OCI-LY3 (cell line): ENCODE measurements at regions not wholly inside any gene's neighbourhood (a gene's known extent, or its start where the extent isn't known, plus 50 kb on each side); places are given as distances from the start of the nearest gene placed in this dataset.

Source experiments
- H2AFZ ChIP-seq: fragments of 200-600, 300-600 bp; shearing (Covaris generic); 2 replicates; pipeline ENCODE4 v1.6.0; 2014; ENCODE audit warnings: antibody characterized with exemption, low read depth, low read length
- H3K27ac ChIP-seq: fragments of 200-600, 300-600 bp; sonication (generic); 2 replicates; pipeline ENCODE4 v1.5.1; 2014; ENCODE audit warnings: mild to moderate bottlenecking, low read length, moderate library complexity, mixed read lengths
- H3K27me3 ChIP-seq: fragments of 200-600, 300-600 bp; sonication (generic); 2 replicates; pipeline ENCODE4 v1.6.1; 2014; ENCODE audit warnings: low read depth, low read length, mixed read lengths
- H3K36me3 ChIP-seq: fragments of 200-600, 300-600 bp; sonication (generic); replicated peaks from 2 replicates; pipeline ENCODE3; 2014; ENCODE audit warnings: low read depth, low read length, mixed read lengths
- H3K4me1 ChIP-seq: fragments of 300-600, 200-600 bp; sonication (generic); 2 replicates; pipeline ENCODE4 v1.6.1; 2014; ENCODE audit warnings: low read length, mixed read lengths
- H3K4me2 ChIP-seq: fragments of 200-600, 300-600 bp; sonication (generic); 2 replicates; pipeline ENCODE4 v1.6.1; 2014; ENCODE audit warnings: low read length, mixed read lengths
- H3K4me3 ChIP-seq: fragments of 300-600, 200-600 bp; sonication (generic); 2 replicates; pipeline ENCODE4 v1.5.1; 2014; ENCODE audit warnings: antibody characterized with exemption, mild to moderate bottlenecking, low read length, moderate library complexity
- H3K79me2 ChIP-seq: fragments of 300-600, 200-600 bp; shearing (Covaris generic); 2 replicates; pipeline ENCODE4 v1.6.1; 2014; ENCODE audit warnings: mild to moderate bottlenecking, low read length, mixed read lengths
- H3K9ac ChIP-seq: fragments of 300-600, 200-600 bp; shearing (Covaris generic); 2 replicates; pipeline ENCODE4 v1.6.0; 2014; ENCODE audit warnings: mild to moderate bottlenecking, low read length, moderate library complexity
- H3K9me3 ChIP-seq: fragments of 200-600, 300-600 bp; shearing (Covaris generic); 2 replicates; pipeline ENCODE4 v1.6.1; 2014; ENCODE audit warnings: low read length, mixed read lengths; ENCODE audit not compliant: insufficient read depth
- H4K20me1 ChIP-seq: fragments of 200-600, 300-600 bp; sonication (generic); 2 replicates; pipeline ENCODE4 v1.6.1; 2016; ENCODE audit warnings: low read length, mixed read lengths; ENCODE audit not compliant: insufficient read depth
- EZH2phosphoT487 ChIP-seq: fragments of 200-600 bp; shearing (Covaris generic); IDR thresholded peaks from 2 replicates; pipeline ENCODE4 v1.6.1; 2018; ENCODE audit warnings: antibody characterized with exemption, mixed run types, low read depth
- TF ChIP-seq, protein P1 (sequence below): fragments of 200-600, 300-600 bp; sonication (generic); IDR thresholded peaks from 2 replicates; pipeline ENCODE4 v1.5.1; 2014; ENCODE audit warnings: antibody characterized with exemption, low read length, low read depth

DNA sequence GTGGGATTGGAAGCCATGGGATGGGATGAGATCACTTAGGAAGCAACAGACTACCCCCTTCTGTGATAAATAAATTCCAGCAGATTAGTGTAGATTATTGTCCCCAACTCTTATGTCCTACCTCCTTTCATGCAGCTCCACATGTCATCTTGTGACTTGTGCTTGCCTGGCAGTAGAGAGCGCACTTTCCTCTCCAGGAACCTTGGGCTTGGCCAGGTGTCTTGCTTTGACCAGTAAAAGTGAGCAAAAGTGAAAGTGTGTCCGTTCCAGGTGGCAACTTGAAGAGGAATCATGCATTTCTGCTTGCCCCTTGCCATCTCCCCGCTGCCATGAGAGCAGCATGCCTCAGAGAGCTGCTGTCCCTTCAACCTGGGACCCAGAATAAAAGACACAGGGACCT lies 122.9 kb upstream of the ERG start:
- no peak overlapping the region for H3K4me3 ChIP-seq
- no peak overlapping the region for H3K9ac ChIP-seq
- H2AFZ ChIP-seq: no peak overlapping the region
- no peaks in the 10 kb centered on the region for H3K4me1 ChIP-seq
- no peaks in the 10 kb centered on the region for H4K20me1 ChIP-seq
- no peak overlapping the region for H3K27ac ChIP-seq
- 0 out of 2 replicates have a peak overlapping the region, but pooled peaks have one; percentile 12 for H3K4me2 ChIP-seq
- no peaks in the 10 kb centered on the region for H3K27me3 ChIP-seq
- H3K36me3 ChIP-seq: no peaks in the 10 kb centered on the region
- no peaks in the 10 kb centered on the region for H3K79me2 ChIP-seq
- H3K9me3 ChIP-seq: no peaks in the 10 kb centered on the region
- no peak for TF ChIP-seq EZH2phosphoT487
- TF ChIP-seq, protein P1, sequence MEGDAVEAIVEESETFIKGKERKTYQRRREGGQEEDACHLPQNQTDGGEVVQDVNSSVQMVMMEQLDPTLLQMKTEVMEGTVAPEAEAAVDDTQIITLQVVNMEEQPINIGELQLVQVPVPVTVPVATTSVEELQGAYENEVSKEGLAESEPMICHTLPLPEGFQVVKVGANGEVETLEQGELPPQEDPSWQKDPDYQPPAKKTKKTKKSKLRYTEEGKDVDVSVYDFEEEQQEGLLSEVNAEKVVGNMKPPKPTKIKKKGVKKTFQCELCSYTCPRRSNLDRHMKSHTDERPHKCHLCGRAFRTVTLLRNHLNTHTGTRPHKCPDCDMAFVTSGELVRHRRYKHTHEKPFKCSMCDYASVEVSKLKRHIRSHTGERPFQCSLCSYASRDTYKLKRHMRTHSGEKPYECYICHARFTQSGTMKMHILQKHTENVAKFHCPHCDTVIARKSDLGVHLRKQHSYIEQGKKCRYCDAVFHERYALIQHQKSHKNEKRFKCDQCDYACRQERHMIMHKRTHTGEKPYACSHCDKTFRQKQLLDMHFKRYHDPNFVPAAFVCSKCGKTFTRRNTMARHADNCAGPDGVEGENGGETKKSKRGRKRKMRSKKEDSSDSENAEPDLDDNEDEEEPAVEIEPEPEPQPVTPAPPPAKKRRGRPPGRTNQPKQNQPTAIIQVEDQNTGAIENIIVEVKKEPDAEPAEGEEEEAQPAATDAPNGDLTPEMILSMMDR: no peak; the same call in 1 of the 2 replicates

DNA sequence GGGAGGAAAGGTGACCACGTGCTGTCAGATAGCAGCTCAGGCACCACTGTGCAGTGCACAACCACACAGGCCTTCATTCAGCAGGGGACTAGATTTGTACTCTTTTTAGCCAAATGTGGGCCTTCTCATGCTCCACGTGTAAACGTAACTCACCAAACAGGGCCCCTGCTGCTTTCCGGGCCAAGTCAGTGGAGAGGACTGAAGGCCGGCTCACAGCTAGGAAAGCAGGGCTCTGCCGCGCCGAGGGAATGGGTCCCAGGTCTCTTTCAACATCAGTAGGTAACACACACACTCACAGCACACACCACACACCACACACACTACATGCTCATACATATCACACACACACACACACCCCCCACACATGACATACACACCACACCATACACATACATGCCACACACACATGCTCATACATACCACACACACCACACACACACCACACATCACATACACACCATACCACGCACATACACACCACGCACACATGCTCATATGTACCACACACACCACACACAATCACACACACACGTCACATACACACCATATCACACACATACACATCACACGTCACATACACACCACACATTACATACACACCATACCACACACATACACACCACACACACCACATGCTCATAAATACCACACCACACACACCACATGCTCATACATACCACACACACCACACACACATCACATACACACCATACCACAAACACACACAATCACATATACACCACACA lies 124.0 kb upstream of the ERG start:
- no peak overlapping the region for H2AFZ ChIP-seq
- no peaks in the 10 kb centered on the region for H3K4me1 ChIP-seq
- TF ChIP-seq, protein P1: no peak
- TF ChIP-seq EZH2phosphoT487: no peak
- H3K9me3 ChIP-seq: no peaks in the 10 kb centered on the region
- no peaks in the 10 kb centered on the region for H3K79me2 ChIP-seq
- no peaks in the 10 kb centered on the region for H3K27me3 ChIP-seq
- no peaks in the 10 kb centered on the region for H3K36me3 ChIP-seq
- no peak overlapping the region for H3K9ac ChIP-seq
- no peak overlapping the region for H3K4me3 ChIP-seq
- no peaks in the 10 kb centered on the region for H4K20me1 ChIP-seq
- H3K4me2 ChIP-seq: no peak overlapping the region
- H3K27ac ChIP-seq: no peak overlapping the region

DNA sequence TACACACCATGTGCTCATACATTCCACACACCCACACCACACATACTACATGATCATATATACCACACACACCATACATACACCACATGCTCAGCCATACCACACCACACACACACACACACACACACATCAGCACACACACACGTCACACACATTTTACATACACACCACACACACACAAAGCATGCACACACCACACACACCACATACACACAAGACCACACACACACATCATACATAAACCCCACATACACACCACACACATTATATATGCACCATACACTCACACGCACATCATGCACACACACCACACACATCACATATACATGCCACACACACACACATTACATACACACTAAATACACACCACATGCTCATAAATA lies 124.5 kb upstream of the ERG start:
- Histone ChIP-seq H4K20me1 (no peaks in the 10 kb centered on the region), H3K4me2 (no peak overlapping the region), H3K27me3 (no peaks in the 10 kb centered on the region), H3K79me2 (no peaks in the 10 kb centered on the region), H3K4me1 (no peaks in the 10 kb centered on the region), H3K36me3 (no peaks in the 10 kb centered on the region), H2AFZ (no peak overlapping the region), H3K4me3 (no peak overlapping the region), H3K9me3 (no peaks in the 10 kb centered on the region), H3K27ac (no peak overlapping the region), H3K9ac (no peak overlapping the region)
- TF ChIP-seq, protein P1: no peak
- TF ChIP-seq EZH2phosphoT487: no peak

DNA sequence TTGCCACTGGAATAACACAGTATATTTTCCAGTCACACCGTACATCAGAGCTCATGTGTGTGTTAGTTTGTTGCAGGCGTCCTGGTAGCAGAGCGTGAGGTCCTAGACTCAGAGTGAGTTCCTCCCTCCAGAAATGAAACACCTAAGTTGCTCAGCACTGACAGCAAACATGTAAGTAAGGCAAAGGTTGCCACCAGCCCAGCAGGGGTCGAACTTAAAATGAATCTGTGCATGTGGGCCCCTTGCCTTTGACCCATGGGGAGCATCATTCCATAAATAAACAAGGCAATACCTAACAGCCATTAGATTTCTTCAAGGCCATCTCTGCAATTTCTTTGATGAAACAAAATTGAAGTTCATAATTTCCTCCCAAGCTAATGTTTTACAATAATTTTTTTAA lies 125.3 kb upstream of the ERG start:
- H3K4me1 ChIP-seq: no peaks in the 10 kb centered on the region
- H3K9ac ChIP-seq: no peak overlapping the region
- no peak overlapping the region for H3K4me2 ChIP-seq
- no peaks in the 10 kb centered on the region for H3K27me3 ChIP-seq
- H2AFZ ChIP-seq: no peak overlapping the region
- H3K9me3 ChIP-seq: no peaks in the 10 kb centered on the region
- TF ChIP-seq, protein P1: no peak
- TF ChIP-seq EZH2phosphoT487: no peak
- no peak overlapping the region for H3K4me3 ChIP-seq
- no peak overlapping the region for H3K27ac ChIP-seq
- no peaks in the 10 kb centered on the region for H3K79me2 ChIP-seq
- H3K36me3 ChIP-seq: no peaks in the 10 kb centered on the region
- no peaks in the 10 kb centered on the region for H4K20me1 ChIP-seq
